ENCODE measurements at regions not wholly inside any gene's neighbourhood (a gene's known extent, or its start where the extent isn't known, plus 50 kb on each side); places are given as distances from the start of the nearest gene placed in this dataset.

- DNase-seq, result no peak
Observed at GRCh38 chr7:123401295-123401694, 133.1 kb downstream of the IQUB start.

DNA sequence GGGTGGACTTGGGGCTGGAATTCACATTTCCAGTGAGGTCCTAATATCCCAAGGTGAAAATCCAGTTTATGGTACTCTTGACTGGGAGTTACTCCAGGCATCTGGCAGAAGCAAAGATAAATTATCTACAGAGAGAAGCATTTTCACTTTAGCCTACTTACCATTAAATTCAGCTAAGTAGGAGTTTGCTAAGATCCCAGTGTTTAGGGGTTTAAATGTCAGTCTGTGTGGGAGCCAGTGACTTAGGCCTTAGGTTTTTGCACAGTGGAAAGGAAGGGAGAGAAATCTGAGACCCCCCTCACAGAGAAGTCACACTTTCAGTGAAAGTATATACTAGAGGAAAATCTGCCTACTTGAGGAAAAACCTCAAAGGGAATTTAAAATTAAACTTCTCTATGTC is 134.2 kb downstream of the IQUB start:
- DNase-seq, result no peak

DNA sequence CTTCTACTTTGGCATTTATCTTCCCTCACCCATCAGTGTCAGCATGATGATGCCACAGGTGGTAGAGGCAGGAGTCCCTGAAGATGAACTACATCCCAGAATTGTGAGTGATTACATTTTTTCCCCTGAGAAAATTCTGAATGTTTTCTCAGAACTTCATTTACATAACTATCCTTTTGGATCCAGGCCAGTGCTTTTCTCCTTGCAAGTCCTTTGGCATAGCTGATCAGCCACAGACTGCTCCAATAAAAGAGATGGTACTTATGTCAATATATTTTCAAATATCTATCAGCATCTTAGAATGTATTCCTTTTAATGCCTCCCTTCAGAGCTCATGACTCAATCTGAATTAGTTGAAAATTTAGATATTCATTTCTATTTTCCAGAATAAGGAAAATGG is 135.5 kb downstream of the IQUB start:
- no peak for DNase-seq

DNA sequence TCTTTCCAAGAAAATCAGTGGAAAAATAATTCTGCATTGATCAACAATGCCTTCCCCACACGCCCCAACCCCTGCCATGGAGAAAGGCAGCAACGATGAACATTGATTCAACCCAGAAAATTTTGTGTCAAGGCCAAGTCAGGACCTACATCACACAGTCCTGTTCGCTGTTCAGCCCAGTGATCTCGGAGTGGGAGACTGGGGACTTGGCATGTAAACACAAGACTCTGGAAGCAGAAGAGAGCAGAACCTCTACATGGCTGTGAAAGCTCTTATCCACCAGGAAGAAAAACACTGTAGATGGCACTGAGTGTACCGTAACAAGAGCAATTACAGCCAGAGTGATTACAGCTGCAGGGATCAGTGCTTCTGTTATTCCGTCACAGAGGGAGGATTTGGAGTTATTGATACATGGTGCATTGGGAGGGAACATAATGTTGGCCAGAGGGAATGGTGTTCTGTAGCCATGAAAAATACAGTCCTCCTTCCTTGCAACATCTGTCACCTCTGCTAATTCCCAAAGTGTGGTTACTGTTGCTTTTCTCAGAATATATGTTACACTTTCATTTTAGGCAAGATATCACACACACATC is 136.6 kb downstream of the IQUB start:
- peak; percentile 25 for DNase-seq

GRCh38 chr7:123393623-123394022 is 140.8 kb downstream of the IQUB start:
- DNase-seq, result no peak

GRCh38 chr7:123372368-123372767 is 162.0 kb downstream of the IQUB start:
- DNase-seq, result no peak

DNA sequence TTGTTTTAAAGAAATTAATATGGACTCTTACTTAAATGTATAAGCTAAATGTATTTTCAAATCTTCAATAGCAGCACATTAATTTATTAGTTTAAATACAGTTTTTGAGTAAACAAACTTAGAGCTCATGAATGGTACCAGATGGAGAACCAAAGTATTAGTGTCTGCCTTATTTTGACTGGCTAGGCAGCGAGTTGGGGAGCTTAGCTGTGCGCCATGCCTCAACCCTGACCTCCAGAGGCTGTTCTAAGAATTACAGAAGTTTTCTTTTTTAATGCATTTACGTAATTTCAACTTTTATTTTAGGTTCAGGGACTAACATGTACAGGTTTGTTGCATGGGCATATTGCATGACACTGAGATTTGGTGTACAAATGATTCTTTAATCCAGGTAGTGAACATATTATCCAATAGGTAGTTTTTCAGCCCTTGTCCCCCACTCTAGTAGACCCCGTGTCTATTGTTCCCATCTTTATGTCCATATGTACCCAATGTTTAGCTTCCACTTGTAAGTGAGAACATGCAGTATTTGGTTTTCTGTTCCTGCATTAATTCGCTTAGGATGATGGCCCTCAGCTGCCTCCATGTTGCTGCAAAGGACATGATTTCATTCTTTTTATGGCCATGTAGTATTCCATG is 166.8 kb downstream of the IQUB start:
- DNase-seq, result peak; percentile 37

DNA sequence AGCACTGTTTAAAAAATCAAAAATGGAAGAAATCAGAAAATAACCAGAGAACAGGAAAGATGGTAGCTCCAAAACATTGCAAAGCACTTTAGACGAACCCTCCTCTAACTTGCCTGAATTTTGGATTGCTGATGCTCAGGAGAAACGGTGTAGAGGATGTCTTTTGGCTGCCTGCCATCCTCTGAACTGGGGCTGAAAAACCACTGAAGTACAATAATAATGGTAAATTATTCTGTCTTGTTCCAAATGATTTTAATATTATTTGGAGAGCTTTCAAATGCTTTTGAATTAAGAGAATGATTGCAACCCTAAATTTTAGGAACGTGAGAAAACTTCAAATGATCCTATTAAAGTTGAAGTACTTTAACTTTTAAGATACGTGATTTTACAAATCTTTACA is 167.3 kb upstream of the SLC13A1 start:
- DNase-seq, result no peak

- DNase-seq, result no peak
Observed at GRCh38 chr7:123366626-123367025, 166.9 kb upstream of the SLC13A1 start.

GRCh38 chr7:123360631-123361030 is 160.9 kb upstream of the SLC13A1 start:
- DNase-seq, result no peak

- peak; percentile 4 for DNase-seq
Observed at GRCh38 chr7:123355576-123356190, 155.9 kb upstream of the SLC13A1 start.

DNA sequence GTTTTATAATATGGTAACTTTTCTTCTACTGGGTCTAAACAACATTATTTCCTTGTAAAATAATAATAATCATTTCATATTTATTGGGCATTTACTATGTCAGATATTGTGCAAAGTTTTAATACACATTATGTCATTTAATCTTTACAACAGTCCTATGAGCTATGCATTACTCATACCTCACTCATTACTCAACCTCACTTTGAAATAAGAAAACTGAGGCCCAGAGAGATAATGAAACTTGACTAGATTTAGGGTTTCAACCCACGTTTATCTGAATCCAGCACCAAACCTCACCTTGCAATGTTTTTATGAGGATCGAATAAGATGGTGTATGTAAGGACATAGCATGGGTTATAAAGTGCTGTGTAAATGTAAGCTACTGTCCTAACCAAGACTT is 153.2 kb upstream of the SLC13A1 start:
- no peak for DNase-seq

DNA sequence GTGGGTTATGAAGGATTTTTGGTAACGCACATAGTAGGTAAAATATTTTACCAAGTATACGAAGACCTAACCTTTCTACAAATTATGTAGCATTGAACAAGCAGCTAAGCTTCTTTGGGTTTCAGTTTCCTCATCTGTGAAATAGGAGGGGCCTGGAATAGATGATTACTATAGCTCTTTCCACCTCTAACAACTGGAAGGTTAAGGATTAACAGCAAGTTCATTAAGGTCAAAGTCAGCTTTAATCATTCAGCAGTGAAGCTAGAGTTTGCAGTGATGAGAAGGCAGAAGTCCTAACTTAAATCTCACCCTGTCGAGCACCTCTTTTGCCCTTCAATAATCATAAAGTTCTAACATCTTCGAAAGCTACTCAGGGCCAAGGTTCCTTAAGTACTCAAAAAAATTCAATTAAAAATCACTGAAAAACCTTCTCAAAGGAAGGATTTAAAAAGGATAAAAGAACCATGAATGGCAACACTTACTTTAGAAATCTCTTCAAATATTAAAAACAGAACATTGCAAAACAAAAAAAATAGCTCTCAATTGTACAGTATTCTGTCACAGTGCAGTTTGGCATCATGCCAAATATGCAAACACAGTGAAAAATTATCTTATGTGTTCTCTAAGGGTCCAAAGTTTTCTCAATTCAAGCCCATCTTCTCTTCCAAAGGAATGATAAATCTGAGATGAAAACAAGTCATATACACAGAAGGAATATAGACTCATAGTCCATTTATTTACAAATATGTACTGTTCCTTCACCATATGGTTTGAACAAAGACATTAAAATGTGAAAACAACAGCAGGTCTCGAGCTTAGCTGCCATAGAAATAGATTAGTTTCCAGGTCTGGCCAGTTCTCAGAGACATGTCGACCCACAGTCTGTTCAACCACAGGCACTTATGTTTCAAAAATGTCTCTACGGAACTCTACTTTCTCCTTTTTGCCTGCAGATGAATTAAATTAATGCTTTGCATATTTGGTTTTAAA is 152.0 kb upstream of the SLC13A1 start:
- peak; percentile 83 for DNase-seq

DNA sequence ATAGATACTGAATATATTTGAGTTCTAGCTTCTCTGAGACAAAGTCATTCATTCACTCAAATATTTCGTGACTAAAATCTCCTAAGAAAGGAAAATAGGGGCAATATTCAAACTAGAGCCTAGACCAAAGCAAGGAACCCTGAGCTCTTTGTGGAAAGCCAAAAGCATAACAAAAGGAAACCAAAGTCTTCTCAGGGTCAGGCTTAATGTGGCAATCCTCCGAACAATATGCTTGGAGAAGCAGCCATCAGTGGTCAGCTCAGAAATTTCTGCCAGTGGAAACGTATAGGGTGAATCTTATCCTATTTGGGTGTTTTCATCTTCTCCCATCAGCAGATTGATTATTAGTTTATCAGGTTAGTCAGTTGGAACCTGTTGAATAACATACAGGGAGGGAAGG is 151.3 kb upstream of the SLC13A1 start:
- no peak for DNase-seq

DNA sequence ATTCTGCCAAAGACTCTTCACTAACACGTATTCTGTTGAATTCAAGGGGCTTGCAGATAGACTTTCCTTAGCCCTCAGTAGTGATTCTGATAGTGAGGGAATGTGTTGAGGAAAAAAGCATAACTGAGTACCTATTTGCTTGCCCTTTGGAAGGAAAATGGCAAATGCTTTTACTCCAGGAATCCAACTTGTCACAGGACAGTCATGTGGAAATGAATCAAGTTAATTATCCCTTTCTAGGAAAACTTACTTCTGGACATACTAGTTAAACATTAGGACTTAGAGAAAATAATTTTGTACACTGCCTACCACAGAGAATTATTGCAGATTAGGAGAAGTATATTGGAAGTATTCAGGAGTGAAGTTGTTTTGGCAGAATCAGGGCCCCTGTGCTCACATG is 148.9 kb upstream of the SLC13A1 start:
- no peak for DNase-seq

GRCh38 chr7:123346766-123347165 is 147.0 kb upstream of the SLC13A1 start:
- no peak for DNase-seq

DNA sequence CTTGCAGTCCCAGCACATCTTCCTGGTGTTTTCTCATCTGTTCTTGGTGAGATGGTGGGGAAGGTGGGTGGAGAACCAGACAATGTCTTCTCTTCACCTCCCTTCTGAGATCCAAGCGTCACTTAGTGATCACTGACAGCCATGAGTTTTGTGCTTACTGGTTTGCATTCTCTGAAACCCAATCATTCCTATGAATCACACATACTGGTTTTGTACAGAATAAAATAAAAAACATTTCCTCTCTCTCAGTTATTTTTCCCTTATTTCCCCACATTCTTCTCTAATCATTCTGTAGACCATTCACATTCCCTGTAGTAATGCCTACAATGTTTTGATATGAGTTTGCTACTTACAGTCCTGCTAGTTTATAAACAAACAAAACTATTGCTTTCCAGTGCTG is 143.8 kb upstream of the SLC13A1 start:
- DNase-seq, result no peak

GRCh38 chr7:123341102-123341501 is 141.3 kb upstream of the SLC13A1 start:
- DNase-seq, result no peak

- DNase-seq, result no peak
Observed at GRCh38 chr7:123338688-123339087, 138.9 kb upstream of the SLC13A1 start.

DNA sequence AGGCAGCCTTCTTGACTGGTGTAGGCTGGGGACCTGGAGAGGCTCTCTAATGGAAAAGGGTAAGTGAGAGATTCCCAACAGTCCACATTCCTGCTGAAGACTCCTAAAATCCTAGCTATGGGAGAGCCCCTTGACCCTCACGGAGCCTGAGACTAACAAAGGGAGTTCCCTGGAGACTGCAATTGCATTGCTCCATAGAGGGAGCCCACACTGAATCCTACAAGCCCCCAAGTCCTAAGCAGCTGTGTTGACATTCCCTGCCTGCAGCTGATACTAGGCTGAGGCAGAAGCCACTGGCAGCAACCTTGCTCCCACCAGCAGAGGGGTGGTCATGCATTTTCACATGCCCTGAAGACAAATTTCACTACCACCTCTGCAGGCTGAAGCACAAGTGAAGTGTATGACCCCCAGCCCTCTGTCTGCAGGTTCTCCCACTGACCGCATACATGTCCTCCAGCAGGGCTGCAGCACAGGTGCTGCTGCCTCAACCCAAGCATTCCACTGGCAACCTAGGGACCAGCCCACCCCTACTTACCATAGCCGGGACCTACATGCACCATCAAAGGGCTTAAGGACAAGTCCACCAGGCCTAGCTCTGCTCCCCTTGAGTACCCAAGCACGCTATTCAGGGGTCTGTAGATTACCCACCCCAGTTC is 130.3 kb upstream of the SLC13A1 start:
- no peak for DNase-seq

DNA sequence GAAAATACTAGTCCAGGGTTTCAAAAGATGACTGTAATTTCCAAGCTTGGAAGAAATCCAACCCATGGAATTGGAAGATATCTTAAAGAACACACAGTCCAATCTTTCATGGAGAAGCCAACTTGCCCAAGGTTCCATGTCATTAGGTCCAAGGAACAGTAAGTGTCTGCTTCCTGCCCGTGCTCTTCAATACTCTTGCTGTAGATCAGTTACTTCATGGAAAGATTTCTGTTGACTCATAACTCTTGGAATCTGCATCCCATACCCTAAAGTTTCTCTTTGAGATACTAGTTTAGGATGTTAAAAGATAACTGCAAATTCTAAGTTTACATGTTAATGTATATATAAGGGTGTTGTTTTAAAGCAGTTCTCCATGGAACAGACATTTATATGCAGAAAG is 127.9 kb upstream of the SLC13A1 start:
- DNase-seq, result no peak

GRCh38 chr7:123324283-123324682 is 124.5 kb upstream of the SLC13A1 start:
- DNase-seq, result no peak

GRCh38 chr7:123323689-123324088 is 123.9 kb upstream of the SLC13A1 start:
- DNase-seq, result no peak

All from NCI-H82 (cell line).